SU-DHL-6 (cell line): ENCODE measurements at regions not wholly inside any gene's neighbourhood (a gene's known extent, or its start where the extent isn't known, plus 50 kb on each side); places are given as distances from the start of the nearest gene placed in this dataset.

Source experiments
- H2AFZ ChIP-seq: fragments of 200-600 bp; sonication (generic); 2 replicates; pipeline ENCODE4 v1.6.1; 2014; ENCODE audit warnings: low read depth, mild to moderate bottlenecking, moderate library complexity, mixed read lengths, antibody characterized with exemption, low read length; ENCODE audit not compliant: severe bottlenecking
- H3F3A ChIP-seq: fragments of 200-600 bp; shearing (Covaris generic); 2 replicates; pipeline ENCODE4 v1.6.0; 2016; ENCODE audit warnings: antibody characterized with exemption, mild to moderate bottlenecking; ENCODE audit not compliant: insufficient read depth
- H3K27ac ChIP-seq: fragments of 200-600 bp; sonication (generic); 2 replicates; pipeline ENCODE4 v1.5.1; 2016; ENCODE audit warnings: low read depth, mild to moderate bottlenecking, low read length, moderate library complexity, mixed read lengths
- H3K27me3 ChIP-seq: fragments of 200-600 bp; sonication (generic), shearing (Covaris generic); 2 replicates; pipeline ENCODE4 v1.6.0; 2014; ENCODE audit warnings: mild to moderate bottlenecking, low read length
- H3K36me3 ChIP-seq: fragments of 200-600 bp; sonication (generic); 2 replicates; pipeline ENCODE4 v1.6.1; 2014; ENCODE audit warnings: mild to moderate bottlenecking, low read length, mixed read lengths
- H3K4me2 ChIP-seq: fragments of 300-600, 200-600 bp; shearing (Covaris generic), sonication (generic); 2 replicates; pipeline ENCODE4 v1.6.0; 2014; ENCODE audit warnings: low read length, low read depth, mild to moderate bottlenecking; ENCODE audit not compliant: poor library complexity, severe bottlenecking
- H3K4me3 ChIP-seq: fragments of 200-600 bp; sonication (generic); 2 replicates; pipeline ENCODE4 v1.5.1; 2014; ENCODE audit warnings: antibody characterized with exemption, low read length, mild to moderate bottlenecking, mixed read lengths; ENCODE audit not compliant: insufficient read depth, poor library complexity, severe bottlenecking
- H3K79me2 ChIP-seq: fragments of 200-600 bp; sonication (generic); 2 replicates; pipeline ENCODE4 v1.6.1; 2014; ENCODE audit warnings: mild to moderate bottlenecking, low read length, moderate library complexity; ENCODE audit not compliant: insufficient read depth
- H3K9ac ChIP-seq: fragments of 200-600 bp; sonication (generic); 2 replicates; pipeline ENCODE4 v1.7.0; 2014; ENCODE audit warnings: mild to moderate bottlenecking, low read length
- H3K9me2 ChIP-seq: fragments of 200-600 bp; sonication (generic); replicated peaks from 2 replicates; pipeline ENCODE4 v1.6.1; 2014; ENCODE audit warnings: low read length; ENCODE audit not compliant: insufficient read depth
- H3K9me3 ChIP-seq: fragments of 200-600 bp; sonication (generic); 2 replicates; pipeline ENCODE4 v1.6.1; 2014; ENCODE audit warnings: low read length, mixed read lengths; ENCODE audit not compliant: insufficient read depth
- H4K20me1 ChIP-seq: fragments of 200-600 bp; sonication (generic); 2 replicates; pipeline ENCODE4 v1.6.1; 2014; ENCODE audit warnings: low read depth, mild to moderate bottlenecking, antibody characterized with exemption, low read length, moderate library complexity, mixed read lengths
- EZH2phosphoT487 ChIP-seq: fragments of 200-600 bp; sonication (generic), shearing (Covaris generic); conservative IDR thresholded peaks from 2 replicates; pipeline ENCODE4 v1.6.1; 2018; ENCODE audit warnings: mild to moderate bottlenecking, antibody characterized with exemption, low read length, moderate library complexity, mixed read lengths
- TF ChIP-seq, protein P1 (sequence below): fragments of 200-600 bp; sonication (generic); IDR thresholded peaks from one replicate; pipeline ENCODE4 v1.5.1; 2017; ENCODE audit warnings: antibody characterized with exemption, mild to moderate bottlenecking, low read length, moderate library complexity; ENCODE audit not compliant: insufficient read depth, poor library complexity, severe bottlenecking

DNA sequence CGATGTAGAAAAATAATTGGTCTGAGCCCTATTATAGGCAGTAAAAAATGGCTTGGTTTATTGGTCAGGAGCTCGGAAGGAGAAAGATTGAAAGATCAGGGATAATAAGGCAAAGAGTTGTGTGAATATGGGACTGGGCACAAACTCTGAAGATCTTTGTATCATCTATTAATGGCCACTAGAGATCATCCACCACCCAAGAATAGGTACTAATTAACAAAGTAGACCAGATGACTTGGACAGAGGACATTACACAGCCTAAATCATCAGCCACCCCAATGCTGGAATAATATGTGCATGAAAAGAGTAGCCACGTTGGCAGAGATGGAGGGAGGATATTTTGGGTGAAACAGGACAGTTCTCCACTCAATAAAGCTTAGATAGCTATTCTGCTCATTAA, 364.1 kb downstream of the EFNA5 start:
- TF ChIP-seq, protein P1, sequence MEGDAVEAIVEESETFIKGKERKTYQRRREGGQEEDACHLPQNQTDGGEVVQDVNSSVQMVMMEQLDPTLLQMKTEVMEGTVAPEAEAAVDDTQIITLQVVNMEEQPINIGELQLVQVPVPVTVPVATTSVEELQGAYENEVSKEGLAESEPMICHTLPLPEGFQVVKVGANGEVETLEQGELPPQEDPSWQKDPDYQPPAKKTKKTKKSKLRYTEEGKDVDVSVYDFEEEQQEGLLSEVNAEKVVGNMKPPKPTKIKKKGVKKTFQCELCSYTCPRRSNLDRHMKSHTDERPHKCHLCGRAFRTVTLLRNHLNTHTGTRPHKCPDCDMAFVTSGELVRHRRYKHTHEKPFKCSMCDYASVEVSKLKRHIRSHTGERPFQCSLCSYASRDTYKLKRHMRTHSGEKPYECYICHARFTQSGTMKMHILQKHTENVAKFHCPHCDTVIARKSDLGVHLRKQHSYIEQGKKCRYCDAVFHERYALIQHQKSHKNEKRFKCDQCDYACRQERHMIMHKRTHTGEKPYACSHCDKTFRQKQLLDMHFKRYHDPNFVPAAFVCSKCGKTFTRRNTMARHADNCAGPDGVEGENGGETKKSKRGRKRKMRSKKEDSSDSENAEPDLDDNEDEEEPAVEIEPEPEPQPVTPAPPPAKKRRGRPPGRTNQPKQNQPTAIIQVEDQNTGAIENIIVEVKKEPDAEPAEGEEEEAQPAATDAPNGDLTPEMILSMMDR: no peak
- TF ChIP-seq EZH2phosphoT487: no peak
- Histone ChIP-seq H3K27me3 (no peaks in the 10 kb centered on the region), H3K27ac (no peak overlapping the region), H3K4me2 (no peak overlapping the region), H3K4me3 (no peak overlapping the region), H3K9me3 (no peaks in the 10 kb centered on the region), H3K79me2 (no peaks in the 10 kb centered on the region), H3F3A (no peaks in the 10 kb centered on the region), H2AFZ (no peak overlapping the region), H3K9ac (no peak overlapping the region), H3K9me2 (no peaks in the 10 kb centered on the region), H3K36me3 (no peaks in the 10 kb centered on the region), H4K20me1 (no peaks in the 10 kb centered on the region)

DNA sequence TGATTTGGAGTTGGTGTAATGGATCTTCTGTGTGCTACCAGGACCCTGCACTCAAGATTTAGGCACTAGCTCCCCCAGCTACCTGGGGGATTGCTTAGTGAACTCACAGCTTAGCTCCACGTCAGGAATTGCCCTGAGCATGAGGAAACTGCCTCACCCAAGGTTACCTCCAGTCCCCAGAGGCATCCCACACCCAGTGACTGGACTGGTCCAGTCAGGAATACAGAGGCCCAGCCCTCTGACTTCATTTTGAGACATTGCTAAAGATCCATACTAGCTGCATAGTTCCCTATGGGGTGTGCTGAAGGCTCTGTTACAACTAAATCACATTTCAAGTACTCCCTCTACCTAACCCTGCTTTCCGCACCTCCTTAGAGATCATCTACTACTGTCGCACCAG, 364.7 kb downstream of the EFNA5 start:
- TF ChIP-seq, protein P1: no peak
- no peak for TF ChIP-seq EZH2phosphoT487
- no peaks in the 10 kb centered on the region for H3K9me2 ChIP-seq
- H3K27me3 ChIP-seq: no peaks in the 10 kb centered on the region
- no peak overlapping the region for H3K4me2 ChIP-seq
- H3K79me2 ChIP-seq: no peaks in the 10 kb centered on the region
- H3K4me3 ChIP-seq: no peak overlapping the region
- H3K36me3 ChIP-seq: no peaks in the 10 kb centered on the region
- H3K9me3 ChIP-seq: no peaks in the 10 kb centered on the region
- H3K9ac ChIP-seq: no peak overlapping the region
- no peak overlapping the region for H2AFZ ChIP-seq
- H4K20me1 ChIP-seq: no peaks in the 10 kb centered on the region
- no peaks in the 10 kb centered on the region for H3F3A ChIP-seq
- H3K27ac ChIP-seq: no peak overlapping the region

DNA sequence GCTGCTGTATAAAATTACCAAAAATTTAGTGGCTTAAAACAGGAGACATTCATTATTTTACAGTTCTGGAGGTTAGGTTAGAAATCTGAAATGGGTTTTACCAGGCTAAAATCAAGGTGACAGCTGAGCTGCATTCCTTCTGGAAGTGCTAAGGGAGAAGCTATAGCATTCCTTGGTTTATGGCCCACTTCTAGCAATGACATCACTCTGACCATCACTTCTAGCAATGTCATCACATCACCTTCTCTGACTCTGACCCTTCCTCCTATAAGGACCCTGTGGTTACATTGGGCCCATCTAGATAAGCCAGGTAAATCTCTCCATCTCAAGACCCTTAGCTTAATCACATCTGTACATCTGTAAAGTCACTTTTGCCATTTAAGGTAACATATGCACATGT, 366.1 kb downstream of the EFNA5 start:
- H3K9me2 ChIP-seq: no peaks in the 10 kb centered on the region
- H3K27me3 ChIP-seq: no peaks in the 10 kb centered on the region
- no peaks in the 10 kb centered on the region for H3K79me2 ChIP-seq
- H2AFZ ChIP-seq: no peak overlapping the region
- no peak for TF ChIP-seq EZH2phosphoT487
- TF ChIP-seq, protein P1: no peak
- H3K36me3 ChIP-seq: no peaks in the 10 kb centered on the region
- H3F3A ChIP-seq: no peaks in the 10 kb centered on the region
- H4K20me1 ChIP-seq: no peaks in the 10 kb centered on the region; the same call in 1 of the 2 replicates
- H3K9ac ChIP-seq: no peak overlapping the region
- no peaks in the 10 kb centered on the region for H3K9me3 ChIP-seq
- H3K27ac ChIP-seq: no peak overlapping the region
- H3K4me3 ChIP-seq: no peak overlapping the region
- no peak overlapping the region for H3K4me2 ChIP-seq
